Adrenal gland (tissue), 9 donors: ENCODE measurements at regions not wholly inside any gene's neighbourhood (a gene's known extent, or its start where the extent isn't known, plus 50 kb on each side); places are given as distances from the start of the nearest gene placed in this dataset.

Source experiments
- DNase-seq, 7 donors: peaks; one replicate each; pipeline ENCODE4 v3.0.0-alpha.2; 2019 to 2020
- H3K27ac ChIP-seq, 5 donors: fragments of 200-600 bp; sonication (generic) in 4 of 5; 1 replicate in 3 of 5; 2 replicates in 2 of 5; pipeline versions ENCODE4 v1.5.1 to v1.8.0; 2016 to 2020; ENCODE audit warnings: mild to moderate bottlenecking in 1 of 5
- H3K27me3 ChIP-seq: fragments of 200-600 bp; 2 replicates; pipeline ENCODE4 v1.8.0; 2021
- H3K36me3 ChIP-seq, 2 donors: fragments of 200-600 bp; replicated peaks in 1 of 2; 1 replicate in 1 of 2; 2 replicates in 1 of 2; pipeline versions ENCODE4 v1.5.1 to v1.8.0; 2018 to 2022
- H3K4me1 ChIP-seq, 2 donors: fragments of 200-600 bp; replicated peaks in 1 of 2; 1 replicate in 1 of 2; 2 replicates in 1 of 2; pipeline versions ENCODE4 v1.5.1 to v1.8.0; 2018 to 2021
- H3K4me3 ChIP-seq, 4 donors: fragments of 200-600 bp; sonication (generic) in 3 of 4; one replicate each; pipeline ENCODE4 v1.5.1; 2016 to 2018
- H3K9me3 ChIP-seq, 3 donors: fragments of 200-600 bp; sonication (generic) in 1 of 3; replicated peaks in 1 of 3; 1 replicate in 2 of 3; 2 replicates in 1 of 3; pipeline versions ENCODE4 v1.5.1 to v1.8.0; 2016 to 2021
- POLR2A ChIP-seq, 2 donors: fragments of 450-650 bp; IDR thresholded peaks; one replicate each; pipeline ENCODE4 v1.6.1; 2017; ENCODE audit warnings: antibody characterized with exemption in 2 of 2, mild to moderate bottlenecking in 2 of 2, moderate library complexity in 1 of 2
- WGBS, 4 donors: extraction: QIAGEN DNeasy Blood & Tissue Kit in 2 of 4; methylation state at CpG; one replicate each; pipeline versions ENCODE4 v1.1.5 to v1.1.7; 2013 to 2017; 5-methylcytosine and 5-hydroxymethylcytosine counted together
- intact Hi-C, 2 donors: fragments of 100-400 bp; cut with DNase I; formaldehyde crosslinking; loops; one replicate each; pipeline versions ENCODE4 v1.14.1 to v1.15.0; 2022 to 2023
- TF ChIP-seq, protein P1 (sequence below), 6 experiments: fragments of 450-650 bp in 4 of 6; fragments of 200-600 bp in 2 of 6; sonication (generic) in 1 of 6; IDR thresholded peaks; 1 replicate in 5 of 6; 2 replicates in 1 of 6; pipeline versions ENCODE4 v1.5.1 to v1.8.0; 2016 to 2021; ENCODE audit warnings: antibody characterized with exemption in 6 of 6, mild to moderate bottlenecking in 2 of 6, moderate library complexity in 1 of 6
- donor health status: healthy with polysubstance abuse.
- donor health status: Bipolar disorder and iron deficiency.
- donor health status: DM: yes; HTN: yes; CAD: no.
- donor health status: DM: no; HTN: no; CAD: no.
- donor health status: DM: no; HTN: no; CAD: no.

DNA sequence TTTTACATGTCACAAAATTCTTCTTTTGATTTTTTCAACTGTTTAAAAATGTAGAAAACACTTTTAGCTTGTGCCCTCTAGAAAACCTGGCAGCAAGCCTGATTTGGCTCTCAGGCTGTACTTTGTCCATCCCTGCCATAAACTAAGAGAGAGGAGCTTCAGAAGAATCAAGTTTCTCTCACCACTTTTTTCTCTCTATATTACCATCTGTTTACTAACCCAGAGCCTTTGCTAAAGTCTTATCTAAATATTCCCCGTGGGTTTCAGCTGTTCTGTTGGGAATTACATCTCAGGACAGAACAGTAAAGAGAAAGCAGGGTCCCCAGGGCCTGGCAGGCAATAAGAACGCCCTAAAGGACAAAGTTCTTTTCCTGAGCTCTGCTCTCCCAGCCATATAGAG lies 409.1 kb upstream of the CRIM1 start:
- intact Hi-C loops, result no loop called here
- TF ChIP-seq, protein P1, sequence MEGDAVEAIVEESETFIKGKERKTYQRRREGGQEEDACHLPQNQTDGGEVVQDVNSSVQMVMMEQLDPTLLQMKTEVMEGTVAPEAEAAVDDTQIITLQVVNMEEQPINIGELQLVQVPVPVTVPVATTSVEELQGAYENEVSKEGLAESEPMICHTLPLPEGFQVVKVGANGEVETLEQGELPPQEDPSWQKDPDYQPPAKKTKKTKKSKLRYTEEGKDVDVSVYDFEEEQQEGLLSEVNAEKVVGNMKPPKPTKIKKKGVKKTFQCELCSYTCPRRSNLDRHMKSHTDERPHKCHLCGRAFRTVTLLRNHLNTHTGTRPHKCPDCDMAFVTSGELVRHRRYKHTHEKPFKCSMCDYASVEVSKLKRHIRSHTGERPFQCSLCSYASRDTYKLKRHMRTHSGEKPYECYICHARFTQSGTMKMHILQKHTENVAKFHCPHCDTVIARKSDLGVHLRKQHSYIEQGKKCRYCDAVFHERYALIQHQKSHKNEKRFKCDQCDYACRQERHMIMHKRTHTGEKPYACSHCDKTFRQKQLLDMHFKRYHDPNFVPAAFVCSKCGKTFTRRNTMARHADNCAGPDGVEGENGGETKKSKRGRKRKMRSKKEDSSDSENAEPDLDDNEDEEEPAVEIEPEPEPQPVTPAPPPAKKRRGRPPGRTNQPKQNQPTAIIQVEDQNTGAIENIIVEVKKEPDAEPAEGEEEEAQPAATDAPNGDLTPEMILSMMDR (IDR thresholded peaks at IDR 0.05), result no peak
- no peak for TF ChIP-seq POLR2A (IDR thresholded peaks at IDR 0.05)
- no peaks in the 10 kb centered on the region for H3K4me1 ChIP-seq
- H3K27ac ChIP-seq, result no peak overlapping the region
- no peak for DNase-seq
- 33 to 56% (median 49%) methylated on average over 2 of the region's 2 CpGs for WGBS, 4 donors
- H3K9me3 ChIP-seq, result no peaks in the 10 kb centered on the region
- no peaks in the 10 kb centered on the region for H3K27me3 ChIP-seq
- no peak overlapping the region for H3K4me3 ChIP-seq
- H3K36me3 ChIP-seq, result no peaks in the 10 kb centered on the region

GRCh38 chr2:35938838-35939237 lies 416.7 kb upstream of the CRIM1 start:
- WGBS, 4 donors, result 74 to 88% (median 79%) methylated on average over 4 of the region's 4 CpGs
- H3K27ac ChIP-seq, result no peak overlapping the region
- H3K4me3 ChIP-seq, result no peak overlapping the region

DNA sequence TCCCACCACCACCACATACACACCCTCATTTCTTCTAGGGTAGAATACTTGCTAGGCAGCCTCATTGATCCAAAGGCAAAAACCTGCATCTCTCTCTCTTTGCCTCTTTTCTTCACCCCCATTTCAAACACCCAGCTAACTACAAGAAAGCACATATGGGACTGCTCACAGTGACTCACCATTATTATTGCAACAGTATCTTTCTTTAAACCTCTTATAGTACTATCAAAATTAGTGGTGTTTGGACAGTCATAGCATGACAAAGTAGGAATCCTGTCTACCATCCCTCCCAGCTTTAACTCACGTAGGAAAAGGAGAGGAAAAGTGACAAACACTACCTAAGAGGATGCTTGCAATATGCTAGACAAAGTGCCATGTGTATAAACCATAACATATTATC lies 422.5 kb upstream of the CRIM1 start:
- Histone ChIP-seq H3K4me1 (no peaks in the 10 kb centered on the region), H3K4me3 (no peak overlapping the region), H3K36me3 (no peaks in the 10 kb centered on the region), H3K9me3 (no peaks in the 10 kb centered on the region), H3K27me3 (peaks cover 2% of the 10 kb centered on the region), H3K27ac (no peak overlapping the region)
- WGBS, 4 donors, result 38 to 58% (median 43%) methylated on average over 1 of the region's 1 CpG
- intact Hi-C loops, result no loop called here
- no peak for TF ChIP-seq POLR2A (IDR thresholded peaks at IDR 0.05)
- TF ChIP-seq, protein P1 (IDR thresholded peaks at IDR 0.05), result no peak
- no peak for DNase-seq

More at GRCh38 chr2:35938838-35939237, 416.7 kb upstream of the CRIM1 start:
- H3K9me3 ChIP-seq, result no peaks in the 10 kb centered on the region
- no peaks in the 10 kb centered on the region for H3K36me3 ChIP-seq
- no peaks in the 10 kb centered on the region for H3K27me3 ChIP-seq
- intact Hi-C loops, result no loop called here
- H3K4me1 ChIP-seq, result no peaks in the 10 kb centered on the region
- TF ChIP-seq POLR2A (IDR thresholded peaks at IDR 0.05), result no peak
- TF ChIP-seq, protein P1 (IDR thresholded peaks at IDR 0.05), result no peak
- no peak for DNase-seq

GRCh38 chr2:35932276-35932963 lies 423.2 kb upstream of the CRIM1 start:
- intact Hi-C loops, result no loop called here
- Histone ChIP-seq H3K4me1 (no peaks in the 10 kb centered on the region), H3K27ac (no peak overlapping the region), H3K9me3 (no peaks in the 10 kb centered on the region), H3K4me3 (no peak overlapping the region), H3K36me3 (no peaks in the 10 kb centered on the region), H3K27me3 (peaks cover 2% of the 10 kb centered on the region)
- no peak for TF ChIP-seq POLR2A (IDR thresholded peaks at IDR 0.05)
- TF ChIP-seq, protein P1 (IDR thresholded peaks at IDR 0.05), result no peak
- 61 to 73% (median 62%) methylated on average over 5 of the region's 5 CpGs for WGBS, 4 donors
- DNase-seq, result no peak
